GM19239 (cell line): ENCODE measurements at regions not wholly inside any gene's neighbourhood (a gene's known extent, or its start where the extent isn't known, plus 50 kb on each side); places are given as distances from the start of the nearest gene placed in this dataset.
"Not testable (repeated sequence)": the region's sequence is repeated elsewhere in the genome, so short reads cannot be mapped to it uniquely, and the experiment has no call there.

Experiments
- DNase-seq: peaks from one replicate; pipeline ENCODE4 v3.0.0; 2011; ENCODE audit warnings: low spot score; ENCODE audit not compliant: insufficient read length
- FAIRE-seq: peaks from 2 replicates; lab custom pipeline; 2011; peaks lifted over from hg19 to GRCh38; lab: Jason Lieb, UNC

- FAIRE-seq (no peak), DNase-seq (no peak)
Observed at GRCh38 chr7:69443136-69443535, 155.1 kb upstream of the AUTS2 start.

GRCh38 chr7:69445541-69445940, 152.7 kb upstream of the AUTS2 start:
- FAIRE-seq (no peak), DNase-seq (no peak)

- not testable (repeated sequence) for FAIRE-seq, DNase-seq
Observed at GRCh38 chr7:69446213-69446612, 152.1 kb upstream of the AUTS2 start.

- no peak for DNase-seq
- FAIRE-seq = no peak
Observed at GRCh38 chr7:69448071-69448470, 150.2 kb upstream of the AUTS2 start.

- FAIRE-seq = no peak
- DNase-seq = no peak
Observed at GRCh38 chr7:69450456-69450855, 147.8 kb upstream of the AUTS2 start.

GRCh38 chr7:69451715-69452114, 146.6 kb upstream of the AUTS2 start:
- FAIRE-seq (no peak), DNase-seq (no peak)

- FAIRE-seq = no peak
- DNase-seq = no peak
Observed at GRCh38 chr7:69452797-69453196, 145.5 kb upstream of the AUTS2 start.

- FAIRE-seq = no peak
- no peak for DNase-seq
Observed at GRCh38 chr7:69457595-69458504, 140.4 kb upstream of the AUTS2 start.

- FAIRE-seq (no peak), DNase-seq (no peak)
Observed at GRCh38 chr7:69464035-69464434, 134.2 kb upstream of the AUTS2 start.

GRCh38 chr7:69465262-69465661, 133.0 kb upstream of the AUTS2 start:
- DNase-seq (no peak), FAIRE-seq (no peak)

- FAIRE-seq (no peak), DNase-seq (no peak)
Observed at GRCh38 chr7:69467826-69468225, 130.4 kb upstream of the AUTS2 start.

- no peak for DNase-seq
- FAIRE-seq = no peak
Observed at GRCh38 chr7:69476416-69476815, 121.9 kb upstream of the AUTS2 start.

- FAIRE-seq (no peak), DNase-seq (no peak)
Observed at GRCh38 chr7:69482676-69483075, 115.6 kb upstream of the AUTS2 start.

- FAIRE-seq (no peak), DNase-seq (no peak)
Observed at GRCh38 chr7:69489533-69489932, 108.7 kb upstream of the AUTS2 start.

- FAIRE-seq = no peak
- no peak for DNase-seq
Observed at GRCh38 chr7:69498671-69499070, 99.6 kb upstream of the AUTS2 start.

GRCh38 chr7:69502358-69502757, 95.9 kb upstream of the AUTS2 start:
- FAIRE-seq (no peak), DNase-seq (no peak)

- DNase-seq (no peak), FAIRE-seq (no peak)
Observed at GRCh38 chr7:69504733-69505420, 93.4 kb upstream of the AUTS2 start.

GRCh38 chr7:69508736-69509135, 89.5 kb upstream of the AUTS2 start:
- DNase-seq = no peak
- no peak for FAIRE-seq

GRCh38 chr7:69510114-69510513, 88.2 kb upstream of the AUTS2 start:
- FAIRE-seq = no peak

GRCh38 chr7:69515495-69516212, 82.6 kb upstream of the AUTS2 start:
- DNase-seq (no peak), FAIRE-seq (no peak)

More at GRCh38 chr7:69510114-69510513, 88.2 kb upstream of the AUTS2 start:
- no peak for DNase-seq
